Left forelimb (tissue), 1 donor: ENCODE measurements at regions not wholly inside any gene's neighbourhood (a gene's known extent, or its start where the extent isn't known, plus 50 kb on each side); places are given as distances from the start of the nearest gene placed in this dataset.
"Not testable (repeated sequence)": the region's sequence is repeated elsewhere in the genome, so short reads cannot be mapped to it uniquely, and the experiment has no call there.

Source experiments
- DNase-seq: peaks from one replicate; pipeline ENCODE4 v3.0.0-alpha.2; 2018; ENCODE audit warnings: low spot score

DNA sequence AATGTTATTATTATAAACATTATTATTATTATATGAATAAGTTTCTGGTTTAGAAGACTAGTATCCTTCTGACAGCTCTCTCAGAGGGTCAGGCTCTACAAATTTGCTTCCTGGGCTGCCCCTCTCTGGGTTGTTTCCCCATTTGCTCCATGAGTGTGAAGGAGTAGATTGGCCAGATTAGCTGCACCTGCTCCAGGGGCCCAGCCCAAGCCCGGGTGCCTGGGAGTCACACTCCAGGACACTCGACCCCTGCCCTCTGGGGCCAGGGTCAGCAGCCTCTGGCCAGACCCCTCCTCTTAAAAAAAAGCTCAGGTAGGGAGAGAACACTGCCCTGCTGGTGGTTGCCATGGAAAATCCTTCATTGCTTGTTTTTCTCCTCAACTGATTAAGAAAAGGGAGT, 169.0 kb upstream of the FOXD4L5 start:
- peak; percentile 18 for DNase-seq

DNA sequence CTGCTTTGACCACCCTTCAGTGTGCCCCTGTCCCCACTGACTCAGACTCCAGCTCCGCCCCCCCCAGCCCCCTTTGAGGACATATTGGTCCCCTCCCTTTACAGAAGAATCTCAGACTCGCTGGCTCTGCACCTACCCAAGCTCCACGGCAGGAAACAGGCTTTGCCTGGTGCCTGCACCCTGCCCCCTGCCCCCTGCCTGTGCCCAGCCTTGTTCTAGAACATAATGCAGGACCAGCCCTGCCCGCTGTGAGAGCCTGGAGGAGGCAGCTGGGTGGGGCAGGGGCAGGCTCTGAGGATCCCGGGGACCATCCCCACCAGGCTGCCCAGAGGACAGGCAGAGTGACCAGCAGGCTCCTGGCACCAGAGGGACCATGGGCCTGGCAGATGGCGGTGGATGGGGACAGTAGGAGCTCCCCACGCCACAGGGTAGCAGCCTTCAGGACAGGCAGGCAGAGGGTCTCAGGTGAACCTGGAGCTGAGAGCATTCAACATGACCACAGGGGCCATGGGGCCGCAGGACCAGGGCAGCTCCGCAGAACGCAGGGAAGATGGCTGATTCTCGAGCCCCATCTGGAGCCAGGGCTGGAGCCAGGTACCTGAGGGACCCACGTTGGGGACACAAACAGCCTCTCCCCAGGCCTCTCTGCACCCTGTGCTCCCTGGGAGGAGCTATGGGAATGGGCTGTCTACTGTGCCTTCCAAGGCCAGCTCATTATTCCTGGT, 165.0 kb upstream of the FOXD4L5 start:
- DNase-seq: peak; percentile 30

DNA sequence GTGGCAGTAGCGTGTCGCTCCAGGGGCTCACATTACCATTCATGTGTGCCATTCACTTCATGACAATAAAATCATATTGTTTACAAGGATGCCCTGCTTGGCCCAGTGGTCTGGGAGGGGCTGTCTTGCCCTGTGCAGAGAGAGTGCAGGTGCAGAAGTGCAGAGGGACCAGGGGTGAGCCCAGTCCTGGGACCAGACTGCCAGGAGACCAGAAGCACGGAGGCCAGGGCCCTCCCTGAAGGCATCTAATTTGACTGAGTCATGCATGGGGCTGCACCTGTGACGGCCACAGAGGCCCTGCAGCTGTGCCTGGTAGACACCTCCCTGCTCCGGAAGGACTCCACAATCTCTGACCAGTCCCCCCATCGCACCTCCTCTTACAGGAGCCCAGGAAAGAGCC, 164.4 kb upstream of the FOXD4L5 start:
- DNase-seq: peak; percentile 34

DNA sequence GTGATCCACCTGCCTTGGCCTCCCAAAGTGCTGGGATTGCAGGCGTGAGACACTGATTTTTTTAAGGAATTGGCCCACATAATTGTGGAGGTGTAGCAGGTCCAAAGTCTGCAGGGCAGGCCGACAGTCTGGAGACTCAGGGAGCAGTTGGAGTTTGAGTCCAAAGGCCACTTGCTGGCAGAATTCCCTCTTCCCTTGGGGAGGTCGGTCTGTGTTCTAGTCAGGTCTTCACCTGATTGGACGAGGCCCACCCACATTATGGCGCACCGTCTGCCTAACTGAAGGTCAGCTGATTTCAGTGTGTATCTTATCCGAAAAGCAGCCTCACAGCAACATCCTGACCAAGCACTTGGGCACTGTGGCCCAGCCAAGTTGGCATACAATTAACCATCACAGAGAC, 162.1 kb upstream of the FOXD4L5 start:
- peak; percentile 8 for DNase-seq

DNA sequence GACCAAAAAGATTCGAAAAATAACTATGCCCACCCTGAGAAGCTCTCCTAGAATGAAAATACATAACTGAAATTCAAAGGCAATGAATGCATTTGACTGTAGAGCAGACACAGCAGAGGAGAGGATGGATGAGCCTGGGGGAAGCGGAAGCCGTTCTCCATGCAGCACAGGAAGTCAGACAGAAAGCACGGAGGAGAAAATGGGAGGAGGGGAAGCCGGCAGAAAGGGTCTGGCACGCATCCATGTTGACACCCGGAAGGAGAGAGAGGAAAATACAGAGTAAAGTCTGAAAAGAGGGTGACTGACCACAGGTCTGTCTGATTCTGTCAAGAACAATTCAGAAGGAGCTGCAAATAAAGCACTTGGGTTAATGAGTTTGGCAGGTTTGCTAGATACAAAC, 161.0 kb upstream of the FOXD4L5 start:
- not testable (repeated sequence) for DNase-seq

DNA sequence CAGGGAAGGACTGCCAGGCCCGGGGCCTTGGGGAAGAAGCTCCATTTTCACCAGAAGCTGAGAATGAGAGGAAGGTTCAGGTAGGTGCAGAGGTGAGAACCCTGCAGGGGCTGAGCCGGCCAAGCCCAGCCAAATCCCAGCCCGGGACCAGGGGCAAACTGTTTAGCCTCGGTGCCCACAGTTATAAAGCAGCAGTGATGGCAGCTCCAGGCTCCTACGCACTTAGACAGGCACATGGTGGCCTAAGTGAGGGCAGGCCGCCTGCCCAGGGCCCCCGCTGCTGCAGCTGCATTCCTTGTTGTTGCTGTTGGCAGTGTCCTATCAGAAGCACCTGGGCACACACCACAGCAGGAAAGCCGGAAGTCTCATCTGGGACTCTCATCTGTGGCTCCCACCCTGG, 159.9 kb upstream of the FOXD4L5 start:
- DNase-seq: peak; percentile 12

DNA sequence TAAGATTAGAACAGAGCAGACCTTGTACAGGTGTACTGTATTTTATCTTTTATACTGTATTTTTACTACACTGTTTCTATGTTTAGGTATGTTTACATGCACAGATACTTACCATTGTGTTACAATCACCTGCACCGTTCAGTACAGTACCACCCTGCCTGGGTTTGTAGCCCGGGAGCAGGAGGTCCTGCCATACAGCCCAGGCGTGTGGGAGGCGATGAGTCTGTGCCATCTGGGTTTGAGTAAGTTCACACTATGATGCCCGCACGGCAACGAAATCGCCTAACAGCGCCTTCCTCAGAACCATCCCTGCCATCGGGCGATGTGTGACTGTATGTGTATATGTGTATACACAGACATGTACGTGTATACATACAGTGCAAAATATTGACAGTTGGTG, 157.1 kb upstream of the FOXD4L5 start:
- not testable (repeated sequence) for DNase-seq

DNA sequence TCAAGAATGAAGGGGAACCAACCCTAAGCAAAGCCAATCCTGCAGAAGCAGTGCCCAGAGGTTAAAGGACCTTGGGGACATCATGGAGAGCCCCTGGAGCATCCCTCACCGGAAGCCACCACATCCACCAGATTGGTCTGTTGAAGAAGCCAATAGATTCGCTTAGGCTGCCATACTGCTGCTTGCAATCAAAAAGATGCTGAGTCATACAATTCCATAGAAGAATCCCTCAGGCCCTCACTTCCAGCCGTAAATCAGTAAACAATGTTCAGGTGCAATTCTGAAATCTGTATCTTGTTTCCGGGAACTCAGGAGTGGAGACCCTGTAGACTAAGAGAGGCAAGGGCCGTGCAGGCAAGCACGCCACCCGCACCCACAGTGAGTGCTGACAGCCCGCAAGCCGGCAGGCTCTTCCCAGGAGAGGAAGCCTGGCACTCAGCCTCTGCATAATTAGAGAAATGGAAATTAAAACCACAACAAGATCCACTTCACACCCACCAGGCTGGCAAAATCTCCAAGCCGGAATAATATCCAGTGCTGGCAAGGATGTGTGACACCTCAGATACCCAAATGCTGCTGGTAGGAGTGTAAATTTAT, 156.4 kb upstream of the FOXD4L5 start:
- not testable (repeated sequence) for DNase-seq

DNA sequence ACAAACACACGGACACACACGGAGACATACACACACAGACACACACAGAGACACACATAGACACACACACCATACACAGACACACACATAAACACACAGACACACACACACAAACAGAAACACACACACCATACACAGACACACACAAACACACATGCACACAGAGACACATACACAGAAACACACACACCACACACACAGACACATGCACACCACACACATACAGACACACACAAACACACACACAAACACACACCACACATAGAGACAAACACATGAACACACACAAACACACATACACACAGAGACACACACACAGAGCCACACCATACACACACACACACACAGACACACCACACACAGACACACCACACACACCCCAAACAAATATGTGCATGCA, 152.7 kb upstream of the FOXD4L5 start:
- DNase-seq: peak; percentile 6

DNA sequence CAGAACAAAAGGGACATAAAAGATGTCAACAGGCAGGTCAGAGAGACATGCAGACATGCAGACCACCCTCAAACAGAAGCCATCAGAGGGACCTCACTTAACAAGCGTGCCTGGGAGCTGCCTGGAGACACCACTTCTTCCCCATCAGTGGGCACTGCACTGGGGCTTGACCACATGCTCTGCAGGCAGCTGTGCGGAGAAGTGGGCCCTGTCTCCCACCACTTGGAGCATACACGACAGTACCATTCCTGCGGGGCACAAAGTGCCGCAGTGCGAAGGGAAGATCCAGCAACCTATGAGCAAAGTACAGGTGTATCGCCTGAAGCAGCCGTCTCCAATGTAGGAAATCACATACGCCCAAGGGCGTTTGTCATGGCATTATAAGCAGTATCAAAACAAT, 150.5 kb upstream of the FOXD4L5 start:
- no peak for DNase-seq

DNA sequence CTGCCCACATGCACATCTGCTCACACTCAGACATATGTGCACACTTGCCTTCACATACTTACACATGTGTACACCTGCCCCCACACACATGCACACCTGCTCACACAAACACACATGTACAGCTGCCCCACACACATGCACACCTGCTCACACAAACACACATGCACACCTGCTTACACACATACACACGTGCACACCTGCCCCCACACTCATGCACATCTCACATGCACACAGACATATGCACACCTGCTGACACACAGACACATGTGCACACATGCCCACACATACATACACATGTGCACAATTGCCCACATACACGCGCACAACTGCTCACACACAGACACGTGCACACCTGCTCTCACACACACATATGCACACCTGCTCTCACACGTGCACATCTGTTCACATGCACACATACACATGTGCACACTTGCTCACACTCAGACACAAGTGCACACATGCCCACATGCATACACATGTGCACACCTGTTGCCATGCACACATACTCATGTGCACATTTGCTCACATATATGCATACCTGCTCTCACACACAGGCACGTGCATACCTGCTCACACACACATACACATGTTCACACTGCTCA, 147.8 kb upstream of the FOXD4L5 start:
- DNase-seq: no peak

DNA sequence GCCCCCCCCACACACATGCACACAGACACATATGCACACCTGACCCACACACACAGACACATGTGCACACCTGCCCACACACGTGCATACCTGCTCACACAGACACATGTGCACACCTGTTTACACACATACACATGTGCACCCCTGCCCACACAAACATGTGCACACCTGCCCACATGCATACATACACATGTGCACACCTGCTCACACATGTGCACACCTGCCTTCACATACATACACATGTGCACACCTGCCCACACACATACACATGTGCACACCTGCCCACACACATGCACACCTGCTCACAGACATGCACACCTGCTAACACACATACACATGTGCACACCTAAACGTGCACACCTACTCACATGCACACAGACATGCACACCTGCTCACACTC, 147.0 kb upstream of the FOXD4L5 start:
- no peak for DNase-seq

DNA sequence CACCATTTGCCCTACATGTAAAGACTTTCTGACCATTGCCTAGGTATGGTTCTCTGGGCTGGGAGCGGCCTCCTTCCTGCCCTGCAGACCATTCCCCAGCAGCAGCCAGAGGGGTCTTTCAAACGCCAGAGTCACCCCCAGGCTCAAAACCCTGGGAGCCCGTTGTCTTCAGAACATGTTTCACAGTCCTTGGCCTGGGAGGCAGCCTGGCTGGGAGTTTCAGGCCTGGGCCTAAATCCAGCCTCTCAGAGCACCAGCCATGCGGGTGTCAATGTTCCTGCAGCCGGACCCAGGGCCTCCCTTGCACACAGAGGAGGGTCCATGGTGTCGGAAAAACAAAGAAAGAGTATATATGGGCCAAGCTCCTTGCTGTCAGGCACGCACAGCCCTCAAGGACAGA, 145.2 kb upstream of the FOXD4L5 start:
- no peak for DNase-seq

DNA sequence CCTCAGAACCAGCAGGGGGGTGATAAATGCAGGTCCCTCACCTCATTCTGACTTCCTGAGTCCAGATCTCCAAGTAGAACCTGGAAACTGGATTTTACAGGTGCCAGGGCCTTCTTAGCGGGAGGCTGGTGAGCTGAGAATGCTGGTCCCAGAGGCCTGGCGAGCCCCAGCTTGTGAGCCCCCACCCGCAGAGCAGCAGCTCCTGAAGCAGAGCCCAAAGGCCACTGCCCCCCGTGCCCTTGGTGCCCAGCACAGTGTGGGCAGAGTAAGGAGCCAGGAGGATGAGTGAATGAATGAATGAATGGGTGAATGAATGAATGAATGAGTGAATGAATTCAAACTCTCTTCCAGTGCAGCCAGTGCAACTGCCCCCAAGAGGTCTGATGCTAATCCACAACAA, 142.4 kb upstream of the FOXD4L5 start:
- DNase-seq: not testable (repeated sequence)

DNA sequence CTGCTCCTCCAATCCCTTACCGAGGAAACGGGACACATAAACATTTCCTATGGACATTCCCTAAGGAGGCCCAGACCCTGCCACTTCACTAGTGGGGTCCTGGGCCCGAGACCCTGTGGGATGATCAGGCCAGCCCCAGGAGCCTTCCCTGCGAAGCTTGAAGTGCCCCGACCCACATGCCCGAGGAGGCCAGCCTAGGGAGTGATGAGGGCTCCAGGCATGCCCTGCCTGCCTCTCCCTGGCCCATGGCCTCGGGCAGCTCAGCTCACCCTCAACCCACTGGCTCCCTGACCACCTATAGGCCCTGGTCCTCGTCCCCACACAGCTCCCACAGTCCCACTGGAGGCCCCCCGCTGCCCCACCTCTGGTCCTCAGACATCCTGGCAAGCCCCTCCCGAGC, 141.8 kb upstream of the FOXD4L5 start:
- DNase-seq: not testable (repeated sequence)

DNA sequence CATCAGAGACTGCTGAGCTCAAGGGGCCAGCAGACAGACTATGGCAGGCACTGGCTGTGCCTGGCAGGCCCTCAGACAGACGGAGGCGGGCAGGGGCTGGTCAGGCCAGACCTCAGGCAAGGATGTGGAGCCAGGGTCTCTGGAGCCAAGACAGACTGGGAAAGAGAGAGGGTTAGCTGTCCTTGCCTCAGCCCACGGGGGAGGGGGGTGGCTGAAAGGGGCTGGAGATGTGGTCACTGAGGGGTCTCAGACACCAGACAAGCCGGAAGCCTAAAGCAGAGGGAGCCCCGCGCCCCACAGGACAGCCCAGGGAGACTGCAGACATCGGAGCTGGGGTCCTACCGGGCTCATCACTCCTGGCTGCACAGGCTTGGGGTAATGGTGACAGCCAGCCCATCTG, 141.2 kb upstream of the FOXD4L5 start:
- no peak for DNase-seq

DNA sequence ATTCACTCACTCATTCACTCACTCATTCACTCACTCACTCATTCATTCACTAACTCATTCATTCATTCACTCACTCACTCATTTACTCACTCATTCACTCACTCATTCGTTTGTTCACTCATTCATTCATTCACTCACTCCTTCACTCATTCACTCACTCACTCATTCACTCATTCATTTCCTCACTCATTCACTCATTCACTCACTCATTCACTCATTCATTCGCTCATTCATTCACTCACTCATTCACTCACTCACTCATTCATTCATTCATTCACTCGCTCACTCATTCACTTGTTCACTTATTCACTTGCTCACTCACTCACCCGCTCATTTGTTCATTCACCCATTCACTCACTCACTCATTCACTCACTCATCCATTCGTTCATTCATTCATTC, 140.2 kb upstream of the FOXD4L5 start:
- DNase-seq: not testable (repeated sequence)

DNA sequence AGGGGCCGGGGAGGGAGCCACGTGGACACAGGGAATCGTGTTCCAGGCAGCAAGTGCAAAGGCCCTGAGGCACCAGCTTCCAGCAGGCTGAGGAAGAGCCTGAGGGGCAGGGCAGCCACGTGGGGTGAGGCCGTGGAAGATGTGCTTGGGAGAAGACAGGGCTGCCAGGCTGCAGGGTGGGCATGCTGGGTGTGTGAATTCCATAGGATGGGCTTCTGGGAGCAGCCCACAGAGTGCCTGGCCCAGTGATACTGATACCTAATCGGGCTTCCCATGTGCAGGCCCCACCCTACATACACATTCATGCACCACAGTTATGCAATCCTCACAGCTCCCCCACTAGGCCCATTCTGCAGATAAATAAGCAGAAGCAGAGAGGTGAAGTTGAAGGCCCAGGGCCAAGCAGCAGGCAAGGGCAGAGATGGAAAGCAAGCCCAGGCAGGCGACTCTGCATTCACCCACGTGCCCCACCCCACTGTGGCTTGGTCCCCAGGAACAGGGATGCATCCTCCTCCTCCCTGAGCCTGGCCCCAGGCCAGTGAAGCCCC, 139.5 kb upstream of the FOXD4L5 start:
- not testable (repeated sequence) for DNase-seq

DNA sequence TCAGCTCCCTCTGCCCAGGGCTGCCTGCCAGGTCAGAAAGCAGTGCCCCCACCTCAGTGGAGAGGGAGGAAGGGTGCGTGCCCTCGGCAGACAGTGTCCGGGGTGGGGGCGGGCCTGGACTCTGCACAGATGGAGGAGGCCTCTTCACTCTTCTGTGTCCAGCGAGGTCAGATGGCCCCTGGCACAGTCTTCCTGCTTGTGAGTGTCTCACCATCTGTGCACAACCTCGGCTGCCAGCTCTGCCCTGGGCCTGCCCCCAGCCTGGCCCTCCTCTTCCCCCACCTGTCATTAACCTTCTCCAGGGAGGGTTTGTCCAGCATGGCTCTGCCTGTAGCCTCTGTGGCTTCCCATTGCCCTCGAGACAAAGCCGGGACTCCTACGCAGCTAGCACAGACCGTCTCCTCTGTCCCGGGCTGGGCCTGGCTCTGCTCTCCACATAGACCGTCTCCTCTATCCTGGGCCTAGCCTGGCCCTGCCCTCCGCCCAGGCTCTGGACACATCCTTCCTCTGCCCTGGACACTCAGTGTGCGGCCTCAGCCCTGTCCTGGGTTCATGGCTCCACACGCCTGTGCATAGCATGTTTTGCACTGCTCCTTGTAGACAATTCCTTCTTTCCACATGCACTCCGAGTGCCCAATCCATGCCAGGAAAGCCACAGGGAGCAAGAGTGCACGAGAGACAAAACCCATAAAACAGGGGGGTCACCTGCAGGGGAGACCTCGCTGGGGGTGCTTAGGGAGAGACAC, 138.9 kb upstream of the FOXD4L5 start:
- DNase-seq: not testable (repeated sequence)

DNA sequence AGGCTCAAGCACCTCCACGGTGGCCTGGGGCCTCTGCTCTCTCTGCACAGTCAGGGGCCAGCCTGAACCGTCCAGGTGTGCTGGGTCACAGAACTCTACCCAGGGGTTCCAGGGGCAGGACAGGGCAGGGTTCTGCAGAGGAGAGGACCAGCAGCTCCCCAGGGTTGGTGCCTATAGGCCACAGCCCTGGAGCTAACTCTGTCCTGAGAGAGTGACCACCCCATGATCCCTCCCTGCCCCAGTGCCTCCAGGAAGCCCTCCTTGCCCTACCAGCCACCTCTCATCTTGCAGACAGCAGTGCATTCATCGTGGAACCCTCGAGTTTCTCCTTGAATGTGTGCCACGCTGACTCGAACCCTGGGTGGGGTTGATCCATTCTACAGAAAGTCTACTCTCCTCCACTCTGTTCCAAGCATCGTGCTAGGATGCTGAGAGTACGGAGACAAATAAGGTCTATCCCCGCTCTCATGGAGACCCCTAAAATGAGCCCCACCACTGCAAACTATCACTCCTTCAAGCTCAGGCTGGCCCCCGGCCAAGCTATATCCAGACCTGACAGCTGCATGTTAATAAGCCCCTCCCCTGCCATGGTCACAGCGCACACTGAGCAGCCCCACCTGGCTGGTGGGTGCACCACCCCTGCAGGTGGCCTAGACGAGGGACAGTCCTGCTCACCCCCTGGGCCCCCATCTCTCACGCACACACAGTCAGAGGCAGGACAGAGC, 138.1 kb upstream of the FOXD4L5 start:
- not testable (repeated sequence) for DNase-seq

DNA sequence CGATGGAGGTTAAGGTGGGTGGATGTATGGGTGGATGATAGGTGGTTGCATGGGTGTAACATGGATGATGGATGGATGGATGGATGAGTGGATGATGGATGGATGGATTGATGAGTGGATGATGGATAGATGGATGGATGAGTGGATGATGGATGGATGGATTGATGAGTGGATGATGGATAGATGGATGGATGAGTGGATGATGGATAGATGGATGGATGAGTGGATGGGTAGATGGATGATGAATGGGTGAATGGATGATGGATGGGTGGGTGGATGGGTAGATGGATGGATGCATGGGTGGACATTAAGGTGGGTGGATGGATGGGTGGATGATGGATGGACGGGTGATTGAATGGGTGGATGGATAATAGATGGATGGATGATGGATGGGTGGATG, 136.5 kb upstream of the FOXD4L5 start:
- DNase-seq: not testable (repeated sequence)

DNA sequence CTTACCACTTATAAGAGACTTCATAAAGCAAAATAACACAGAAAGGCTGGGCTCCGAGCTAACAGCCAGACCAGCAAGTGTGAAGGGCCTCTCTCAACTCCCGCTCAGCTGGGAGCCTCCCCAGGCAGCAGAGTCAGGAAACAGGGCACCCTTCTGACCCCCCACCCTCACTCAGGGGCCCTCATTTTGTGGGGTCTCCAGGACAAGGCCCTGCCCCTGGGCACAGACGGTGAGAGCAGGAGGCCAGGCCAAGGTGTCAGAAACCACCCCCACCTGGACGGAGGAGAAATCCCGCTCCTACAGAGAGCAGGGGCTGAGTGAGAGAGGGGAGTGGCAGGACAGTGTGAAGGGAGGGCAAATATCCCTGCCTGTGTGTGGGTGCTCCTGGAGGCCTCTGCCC, 135.8 kb upstream of the FOXD4L5 start:
- DNase-seq: no peak
